Epithelial cell of prostate (primary cell): ENCODE measurements at regions not wholly inside any gene's neighbourhood (a gene's known extent, or its start where the extent isn't known, plus 50 kb on each side); places are given as distances from the start of the nearest gene placed in this dataset.
"Not testable (repeated sequence)": the region's sequence is repeated elsewhere in the genome, so short reads cannot be mapped to it uniquely, and the experiment has no call there.

Source experiments
- DNase-seq: peaks from one replicate; pipeline ENCODE4 v3.0.0-alpha.2; 2011; ENCODE audit warnings: low read depth, low spot score
- H3K27ac ChIP-seq: fragments of 450-650 bp; 2 replicates; pipeline ENCODE4 v1.5.1; 2017; ENCODE audit warnings: mild to moderate bottlenecking

DNA sequence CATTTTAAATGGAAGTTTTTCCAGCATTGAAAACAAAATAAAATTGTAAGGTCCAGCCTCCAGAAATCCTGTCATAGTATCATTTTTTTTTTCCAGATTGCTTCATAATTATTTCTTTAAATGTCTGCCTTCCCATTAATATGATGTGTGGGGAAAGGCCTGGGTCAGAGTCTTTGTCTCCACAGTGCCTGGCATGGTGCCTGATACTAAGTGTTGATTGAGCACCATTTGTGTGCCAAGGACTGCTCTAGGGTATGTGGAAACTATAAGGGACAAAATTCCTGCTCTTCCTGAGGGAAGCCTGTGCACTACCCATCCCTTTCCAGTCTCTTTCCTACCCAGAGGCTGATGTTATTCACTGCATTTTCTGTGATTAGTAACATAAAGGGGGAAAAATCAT lies 53.1 kb upstream of the BEND4 start:
- no peak overlapping the region for H3K27ac ChIP-seq
- DNase-seq = no peak

- H3K27ac ChIP-seq = no peak overlapping the region
- no peak for DNase-seq
Measured at GRCh38 chr4:42216664-42217063, 64.2 kb upstream of the BEND4 start.

DNA sequence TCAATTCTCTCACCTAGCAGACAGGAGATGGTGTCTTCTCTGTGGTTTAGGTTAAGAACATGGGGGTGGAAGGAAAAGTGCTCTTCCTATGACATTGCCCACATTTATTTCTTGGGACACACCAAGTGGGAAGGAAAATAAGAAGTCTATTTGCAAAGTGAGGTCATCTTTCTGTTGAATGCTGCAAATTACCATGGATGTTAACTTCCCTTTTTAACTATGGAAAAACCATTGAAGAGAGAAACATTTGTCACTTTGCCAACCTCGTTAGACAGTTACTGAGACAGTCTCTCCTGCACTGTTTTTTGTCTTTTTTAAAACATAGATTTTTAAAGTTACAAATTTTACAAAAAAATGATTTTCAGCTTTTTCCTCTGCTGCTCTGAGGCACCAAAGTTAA lies 72.8 kb upstream of the BEND4 start:
- H3K27ac ChIP-seq = no peak overlapping the region
- no peak for DNase-seq

DNA sequence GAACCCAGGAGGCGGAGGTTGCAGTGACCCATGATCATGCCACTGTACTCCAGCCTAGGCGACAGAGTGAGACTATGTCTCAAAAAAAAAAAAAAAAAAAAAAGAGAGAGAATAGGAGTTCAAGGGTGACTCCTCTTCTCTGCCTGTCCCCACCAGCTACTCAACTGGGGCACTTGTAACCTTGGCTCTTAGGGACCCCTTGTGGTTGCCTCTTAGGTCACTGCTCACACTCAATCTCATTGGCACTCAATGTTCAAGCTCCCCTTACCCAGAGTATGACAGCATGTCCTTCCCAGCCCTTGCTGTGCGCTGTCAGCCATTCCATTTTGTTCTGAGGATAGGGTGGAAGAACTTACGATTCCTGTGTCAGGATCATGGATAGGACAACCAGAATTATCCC lies 82.4 kb upstream of the BEND4 start:
- H3K27ac ChIP-seq = no peak overlapping the region
- no peak for DNase-seq

- no peak overlapping the region for H3K27ac ChIP-seq
- DNase-seq = no peak
Measured at GRCh38 chr4:42235304-42236021, 83.0 kb upstream of the BEND4 start.

DNA sequence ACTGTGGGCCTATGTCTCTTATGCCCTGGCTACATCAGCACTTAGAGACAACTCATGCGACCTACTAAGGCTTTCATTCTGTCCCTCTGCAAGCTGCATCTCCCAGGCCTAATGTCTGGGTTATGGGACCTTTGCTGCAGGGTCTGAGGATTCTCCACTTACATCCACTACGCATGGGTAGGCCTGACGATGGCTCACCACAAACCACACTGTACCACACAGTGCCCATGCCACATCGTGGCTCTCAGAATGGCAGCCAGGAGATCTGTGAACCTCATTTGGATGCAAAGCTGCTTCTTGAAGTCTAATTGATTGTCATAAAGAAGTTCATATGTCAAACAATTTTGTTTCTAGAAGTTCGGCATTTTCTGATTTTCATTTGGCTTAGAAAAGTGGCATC lies 84.6 kb upstream of the BEND4 start:
- DNase-seq = no peak
- H3K27ac ChIP-seq = no peak overlapping the region

DNA sequence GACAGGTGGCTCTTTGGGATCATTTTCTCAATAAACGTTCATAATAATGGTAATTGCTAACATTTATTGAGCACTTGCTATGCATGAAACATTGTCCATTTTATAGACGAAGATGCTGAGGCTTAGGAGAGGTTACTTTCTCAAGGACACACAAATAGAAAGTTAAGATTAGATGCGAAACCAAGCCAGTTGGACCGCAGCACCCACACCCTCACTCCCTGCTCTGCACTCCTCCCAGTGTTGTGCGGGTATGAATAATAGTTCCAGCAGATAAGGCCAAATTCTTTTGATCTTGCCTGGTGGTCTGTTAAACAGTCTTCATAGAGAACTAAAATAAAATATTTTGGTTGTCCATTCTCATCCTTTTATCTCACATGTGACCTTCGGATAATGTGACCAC lies 85.0 kb upstream of the BEND4 start:
- DNase-seq = no peak
- no peak overlapping the region for H3K27ac ChIP-seq

GRCh38 chr4:42248972-42249371 lies 96.5 kb upstream of the BEND4 start:
- no peak overlapping the region for H3K27ac ChIP-seq
- no peak for DNase-seq

GRCh38 chr4:42252315-42252714 lies 99.9 kb upstream of the BEND4 start:
- DNase-seq = no peak
- no peak overlapping the region for H3K27ac ChIP-seq

- not testable (repeated sequence) for H3K27ac ChIP-seq, DNase-seq
Measured at GRCh38 chr4:42257645-42258044, 105.2 kb upstream of the BEND4 start.

GRCh38 chr4:42262701-42263490 lies 110.4 kb upstream of the BEND4 start:
- DNase-seq = no peak
- H3K27ac ChIP-seq = no peak overlapping the region

- no peak for DNase-seq
- H3K27ac ChIP-seq = no peak overlapping the region
Measured at GRCh38 chr4:42265782-42266602, 113.5 kb upstream of the BEND4 start.

- no peak for DNase-seq
- H3K27ac ChIP-seq = no peak overlapping the region
Measured at GRCh38 chr4:42267724-42268123, 115.3 kb upstream of the BEND4 start.

DNA sequence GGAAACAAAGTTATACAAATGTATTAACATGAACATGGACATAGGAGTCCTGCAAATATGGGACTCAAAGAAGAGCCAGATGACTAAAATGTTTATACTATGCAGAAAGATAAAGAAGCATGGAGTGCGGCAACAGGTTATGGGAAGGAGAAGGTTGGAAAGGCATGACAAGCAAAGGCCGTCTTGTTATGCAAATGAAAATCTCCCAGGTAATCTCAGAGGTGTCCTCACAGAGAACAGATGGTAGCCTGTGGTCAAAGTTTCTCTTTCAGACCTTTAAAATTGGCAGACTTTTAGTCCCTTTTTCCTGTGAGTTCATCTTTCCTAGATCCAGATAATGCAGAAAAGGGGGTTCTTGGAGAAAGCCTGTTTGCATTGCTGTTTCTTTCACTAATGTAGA lies 116.4 kb upstream of the BEND4 start:
- H3K27ac ChIP-seq = no peak overlapping the region
- no peak for DNase-seq

DNA sequence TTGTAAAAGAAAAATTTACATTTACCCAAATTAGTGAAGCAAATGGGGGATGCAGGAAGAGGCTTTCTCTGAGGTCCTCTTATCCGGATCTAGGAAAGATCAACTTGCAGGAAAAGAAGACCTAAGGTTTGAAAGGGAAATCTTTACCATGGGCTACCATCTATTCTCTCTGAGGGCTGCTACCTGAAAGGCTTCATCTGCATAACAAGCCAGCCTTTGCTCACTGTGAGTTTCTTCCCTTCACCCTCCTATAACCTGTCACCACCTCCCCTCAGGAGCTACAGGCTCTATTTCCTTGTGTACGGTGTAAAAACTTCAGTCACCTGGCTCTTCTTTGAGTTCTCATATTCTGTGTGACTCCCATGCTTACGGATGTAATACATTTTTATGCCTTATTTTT lies 118.6 kb upstream of the BEND4 start:
- no peak for DNase-seq
- no peak overlapping the region for H3K27ac ChIP-seq

DNA sequence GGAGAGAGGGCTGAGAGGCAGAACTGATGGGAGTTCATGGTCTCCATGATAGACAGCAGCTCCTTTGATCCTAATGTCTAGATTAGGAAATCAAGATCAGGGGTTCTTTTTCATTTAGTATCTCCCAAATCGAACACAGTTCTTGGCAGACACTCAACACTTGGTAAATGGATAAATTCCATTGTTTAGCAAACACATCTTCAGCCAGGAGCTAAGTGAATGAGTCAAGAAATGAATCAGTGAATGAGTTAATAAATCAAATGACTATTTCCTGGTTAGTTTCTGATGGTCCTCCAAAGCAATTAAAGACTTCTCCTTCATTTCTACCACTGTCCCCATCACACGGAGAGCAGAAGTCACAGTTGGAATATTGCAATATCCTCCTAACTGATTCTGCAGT lies 120.0 kb upstream of the SHISA3 start:
- H3K27ac ChIP-seq = no peak overlapping the region
- no peak for DNase-seq

DNA sequence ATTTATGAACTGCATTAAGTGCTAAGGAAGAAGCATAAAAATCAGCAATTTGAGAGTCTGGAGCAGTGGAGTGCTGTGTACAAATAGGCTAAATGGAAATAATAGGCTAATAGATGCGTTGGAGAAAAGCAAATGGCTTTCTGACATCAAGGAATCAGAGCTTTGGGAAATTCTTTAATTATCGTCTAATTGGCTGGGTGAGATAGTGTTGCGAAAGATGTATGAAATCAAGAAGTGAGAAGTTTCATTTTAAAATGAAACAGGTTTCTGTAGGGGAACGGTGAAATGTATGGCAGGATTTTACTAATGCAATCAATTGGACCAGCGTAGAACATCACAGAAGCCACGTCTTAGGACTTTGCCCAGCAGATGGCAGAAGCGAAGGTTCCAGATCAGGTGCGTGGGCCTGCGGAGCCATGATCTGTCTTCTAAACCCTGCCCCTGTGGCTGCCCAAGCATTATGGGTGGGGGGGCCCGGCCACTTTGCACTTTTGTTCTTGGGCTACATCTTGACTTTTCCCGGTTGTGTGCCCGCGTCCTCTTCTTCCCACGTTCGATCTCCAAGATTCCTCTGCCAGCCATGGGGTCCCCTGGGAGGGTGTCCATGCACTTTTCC lies 118.5 kb upstream of the SHISA3 start:
- H3K27ac ChIP-seq = no peak overlapping the region
- no peak for DNase-seq

DNA sequence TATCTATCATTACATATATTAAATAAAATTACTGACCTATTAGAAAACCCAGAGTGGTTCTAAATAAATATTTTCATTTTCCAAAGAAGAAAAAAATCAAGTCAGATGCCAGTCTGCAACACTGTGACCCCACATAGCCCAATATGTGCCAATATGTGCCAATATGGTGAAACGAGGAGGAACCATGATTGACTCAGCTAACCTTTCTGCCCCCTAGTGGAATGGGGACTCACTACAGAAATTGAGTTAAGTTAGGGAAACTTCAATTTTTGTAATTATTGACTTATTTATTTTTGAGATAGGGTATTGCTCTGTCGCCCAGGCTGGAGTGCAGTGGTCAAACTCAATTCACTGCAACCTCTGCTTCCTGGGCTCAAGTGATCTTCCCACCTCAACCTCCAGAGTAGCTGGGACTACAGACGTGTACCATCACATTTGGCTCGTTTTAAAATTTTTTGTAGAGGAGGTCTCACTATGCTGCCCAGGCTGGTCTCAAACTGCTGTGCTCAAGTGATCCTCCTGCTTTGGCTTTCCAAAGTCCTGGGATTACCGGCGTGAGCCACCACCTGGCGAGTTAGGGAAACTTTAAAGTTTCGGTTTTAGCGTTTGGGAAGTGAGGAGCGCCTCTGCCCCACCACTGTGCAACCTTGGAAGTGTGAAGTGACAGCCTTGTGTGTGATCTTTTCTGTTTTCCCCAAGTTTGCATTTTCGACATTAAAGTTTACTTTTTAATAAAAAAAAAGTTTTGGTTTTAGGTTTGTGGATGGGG lies 116.8 kb upstream of the SHISA3 start:
- no peak overlapping the region for H3K27ac ChIP-seq
- DNase-seq = no peak

DNA sequence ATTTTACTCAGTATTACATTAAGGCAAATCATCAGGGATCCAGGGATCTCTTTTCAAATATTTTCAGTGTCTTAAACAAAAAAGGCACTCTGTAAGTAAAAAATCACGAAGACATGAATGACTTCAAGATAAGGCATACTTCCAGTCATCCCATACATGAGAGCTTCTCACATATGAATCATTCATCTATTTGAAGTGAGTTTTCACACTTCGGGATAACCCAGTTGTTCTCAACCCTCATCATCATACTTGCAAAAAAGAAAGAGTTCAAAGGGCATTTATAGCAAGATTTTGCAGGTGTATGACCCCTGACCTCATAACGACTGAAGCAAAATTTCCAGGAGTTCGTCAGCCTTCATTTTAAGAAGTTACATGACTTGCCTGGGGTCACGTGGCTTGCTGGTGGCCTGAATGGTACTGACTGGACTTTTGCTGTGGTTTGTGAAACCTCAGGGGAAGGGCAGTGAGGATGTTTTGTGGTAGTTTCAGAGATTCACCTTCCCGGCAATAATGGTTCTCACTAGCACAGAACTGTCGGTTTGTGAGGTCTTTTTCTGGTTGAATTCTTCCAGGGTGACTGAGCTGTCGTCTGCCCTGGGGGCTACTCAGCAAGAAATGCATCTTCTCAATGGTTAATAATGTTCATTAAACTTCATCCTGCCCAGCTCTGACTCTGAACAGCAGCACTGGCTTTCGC lies 115.8 kb upstream of the SHISA3 start:
- DNase-seq = no peak
- H3K27ac ChIP-seq = no peak overlapping the region
